ENCODE measurements at regions not wholly inside any gene's neighbourhood (a gene's known extent, or its start where the extent isn't known, plus 50 kb on each side); places are given as distances from the start of the nearest gene placed in this dataset.
"Not testable (repeated sequence)": the region's sequence is repeated elsewhere in the genome, so short reads cannot be mapped to it uniquely, and the experiment has no call there.

GRCh38 chr10:90197766-90198165 is 496.4 kb downstream of the KIF20B start:
- no peak for FAIRE-seq

GRCh38 chr10:90199093-90199492 is 497.7 kb downstream of the KIF20B start:
- FAIRE-seq = no peak

DNA sequence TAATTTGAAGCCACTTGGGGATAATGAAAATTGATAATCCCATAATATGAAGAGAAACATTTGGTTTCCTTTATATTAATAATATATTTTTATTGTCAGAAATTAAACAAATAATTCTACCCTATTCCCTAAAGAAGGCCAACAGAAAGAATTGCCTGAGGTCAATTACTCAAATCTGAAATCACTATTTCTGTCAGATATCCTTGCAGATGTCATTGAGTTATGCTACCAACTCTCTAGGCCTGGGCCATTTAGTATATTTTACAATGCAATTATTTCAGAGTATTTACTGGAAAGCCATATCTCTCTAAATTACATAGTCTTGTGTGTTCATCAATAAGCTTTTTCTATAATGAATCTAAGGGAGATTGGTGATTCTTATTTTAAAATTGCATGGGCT is 498.1 kb downstream of the KIF20B start:
- no peak for FAIRE-seq

GRCh38 chr10:90204131-90204955 is 503.0 kb downstream of the KIF20B start:
- FAIRE-seq = no peak

DNA sequence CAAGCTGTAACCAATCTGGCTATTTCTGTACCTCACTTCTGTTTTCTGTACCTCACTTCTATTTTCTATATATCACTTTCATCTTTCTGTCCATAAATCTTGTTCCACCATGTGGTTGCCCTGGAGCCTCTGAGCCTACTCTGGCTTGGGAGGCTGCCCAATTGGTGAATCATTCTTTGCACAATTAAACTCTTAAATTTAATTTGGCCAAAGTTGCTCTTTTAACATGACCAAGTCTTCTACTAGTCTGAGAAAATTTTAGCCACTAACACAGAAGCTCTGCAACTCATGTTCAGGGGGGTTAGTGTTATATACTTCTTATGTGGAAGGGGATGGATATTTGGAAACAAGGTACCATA is 503.5 kb downstream of the KIF20B start:
- FAIRE-seq = no peak

GRCh38 chr10:90205340-90205739 is 503.9 kb downstream of the KIF20B start:
- FAIRE-seq = no peak

DNA sequence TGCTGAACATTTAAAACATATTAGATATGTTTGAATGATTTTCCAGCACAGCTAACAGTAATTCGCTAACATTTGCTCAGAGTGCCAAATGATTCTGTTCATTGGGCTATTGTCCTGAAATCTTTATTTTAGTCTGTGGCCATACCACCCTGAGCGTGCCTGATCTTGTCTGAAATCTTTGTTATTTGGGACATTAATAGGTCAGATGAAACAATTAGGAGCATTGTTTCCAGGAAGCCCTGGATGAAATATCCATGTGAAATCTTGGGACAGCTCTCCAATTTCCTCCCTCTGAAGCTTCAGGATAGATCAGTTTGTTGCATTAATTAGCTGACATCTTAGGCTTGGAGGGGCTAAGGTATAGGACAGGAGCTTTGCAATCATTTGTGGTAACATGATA is 512.0 kb downstream of the KIF20B start:
- FAIRE-seq = no peak

GRCh38 chr10:90218846-90219245 is 517.5 kb downstream of the KIF20B start:
- no peak for FAIRE-seq

DNA sequence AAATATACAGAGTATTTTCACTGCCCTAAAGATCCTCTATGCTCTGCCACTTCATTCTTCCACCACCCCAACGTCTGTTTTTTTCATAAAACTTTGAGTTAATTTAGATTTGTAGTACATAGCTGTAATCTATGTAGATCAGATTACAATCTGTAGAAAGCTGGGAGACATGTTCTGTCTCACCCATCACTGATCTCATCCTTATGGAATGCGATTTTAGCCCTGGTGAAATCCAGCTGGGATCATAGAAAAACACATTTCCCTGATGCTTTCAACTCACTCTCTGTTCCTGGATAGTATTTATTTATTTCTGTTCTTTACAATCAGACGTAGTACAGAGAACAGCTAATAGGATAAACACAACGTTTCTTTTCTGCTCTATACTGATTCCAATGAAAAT is 521.0 kb downstream of the KIF20B start:
- no peak for FAIRE-seq

- no peak for FAIRE-seq
These were observed 521.5 kb downstream of the KIF20B start for GRCh38 chr10:90222939-90223338.

DNA sequence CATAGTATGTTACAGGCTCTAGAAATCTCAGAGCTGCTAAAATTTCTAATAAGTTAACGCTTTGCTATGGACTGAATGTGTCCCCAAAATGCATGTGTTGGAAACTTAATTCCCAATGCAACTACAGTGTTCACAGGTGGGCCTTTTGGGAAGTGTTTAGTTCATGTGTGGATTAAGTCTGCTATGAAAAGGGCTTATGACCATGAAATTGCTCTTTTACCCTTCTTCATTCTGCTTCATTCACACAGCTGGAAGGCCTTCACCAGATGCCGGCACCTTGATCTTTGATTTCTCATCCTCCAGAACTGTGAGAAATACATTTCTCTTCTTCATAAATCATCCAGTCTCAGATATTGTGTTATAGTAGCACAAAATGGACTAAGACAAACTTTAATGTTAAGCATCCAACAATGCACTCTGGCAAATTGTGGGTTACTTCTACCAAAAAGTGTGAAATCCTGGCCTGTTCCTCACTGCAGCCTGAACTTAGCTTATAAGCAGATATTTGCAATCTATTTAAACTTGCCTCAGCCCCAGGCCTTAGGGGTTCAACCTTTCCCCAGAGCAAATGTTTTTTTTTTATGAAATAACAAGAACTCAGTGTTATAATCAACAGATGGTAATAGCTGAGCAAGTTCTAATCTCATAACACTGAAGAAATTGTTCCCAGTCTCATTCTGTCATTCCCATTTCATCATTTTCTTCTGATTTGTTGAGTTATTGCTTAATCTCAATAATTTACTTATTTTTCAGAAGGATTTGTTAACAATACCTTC is 523.6 kb downstream of the KIF20B start:
- FAIRE-seq = no peak

- no peak for FAIRE-seq
These were observed 525.1 kb downstream of the KIF20B start for GRCh38 chr10:90226517-90226916.

GRCh38 chr10:90227217-90227656 is 525.8 kb downstream of the KIF20B start:
- FAIRE-seq = no peak

GRCh38 chr10:90227786-90228185 is 526.4 kb downstream of the KIF20B start:
- no peak for FAIRE-seq

GRCh38 chr10:90229486-90229885 is 528.1 kb downstream of the KIF20B start:
- FAIRE-seq = no peak

DNA sequence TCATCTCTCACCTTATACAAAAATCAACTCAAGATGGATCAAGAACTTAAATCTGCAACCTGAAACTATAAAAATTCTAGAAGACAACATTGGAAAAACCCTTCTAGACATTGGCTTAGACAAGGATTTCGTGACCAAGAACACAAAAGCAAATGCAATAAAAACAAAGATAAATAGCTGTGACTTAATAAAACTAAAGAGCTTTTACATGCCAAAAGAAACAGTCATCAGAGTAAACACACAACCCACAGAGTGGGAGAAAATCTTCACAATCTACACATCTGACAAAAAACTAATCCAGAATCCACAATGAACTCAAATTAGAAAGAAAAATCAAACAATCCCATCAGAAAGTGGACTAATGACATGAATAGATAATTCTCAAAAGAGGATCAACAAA is 532.4 kb downstream of the KIF20B start:
- FAIRE-seq = not testable (repeated sequence)

DNA sequence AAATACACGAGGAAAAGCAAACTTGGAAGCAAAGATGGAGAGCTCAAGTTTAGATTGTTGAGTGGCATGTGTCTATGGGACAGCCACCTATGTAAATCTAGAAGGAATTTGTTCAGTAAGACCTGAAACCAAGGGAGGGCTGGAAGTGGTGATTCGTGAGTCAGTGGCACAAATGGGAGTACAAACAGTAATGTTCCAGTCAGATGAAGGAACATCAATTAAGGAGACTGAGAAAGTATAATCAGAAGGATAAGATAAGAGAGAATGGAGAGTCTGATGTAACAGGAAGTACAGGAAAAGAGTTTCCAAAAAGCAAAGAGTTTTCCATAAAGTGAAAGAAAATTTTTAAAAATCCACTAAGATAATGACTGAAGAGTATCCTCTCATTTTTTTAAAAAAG is 544.2 kb downstream of the KIF20B start:
- no peak for FAIRE-seq

GRCh38 chr10:90250784-90251183 is 549.4 kb downstream of the KIF20B start:
- FAIRE-seq = not testable (repeated sequence)

DNA sequence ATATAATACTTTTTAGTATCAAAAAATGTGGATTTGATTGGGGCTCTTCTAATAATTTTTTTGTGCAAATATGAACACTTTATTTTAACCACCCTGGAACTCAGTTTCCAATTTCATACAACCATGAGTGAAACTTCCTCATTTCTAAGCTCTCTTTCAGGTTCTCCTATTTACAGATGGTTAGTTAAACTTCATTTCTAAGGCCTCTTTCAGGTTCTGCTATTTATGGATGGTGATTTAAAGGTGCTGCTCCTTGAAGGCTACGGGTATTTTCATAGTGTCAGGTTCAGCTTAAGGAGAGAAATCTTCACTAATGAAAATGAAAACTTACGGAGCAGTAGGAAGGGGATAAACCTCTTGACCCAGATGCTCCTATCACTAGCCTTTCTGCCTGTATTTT is 568.3 kb downstream of the KIF20B start:
- FAIRE-seq = no peak

DNA sequence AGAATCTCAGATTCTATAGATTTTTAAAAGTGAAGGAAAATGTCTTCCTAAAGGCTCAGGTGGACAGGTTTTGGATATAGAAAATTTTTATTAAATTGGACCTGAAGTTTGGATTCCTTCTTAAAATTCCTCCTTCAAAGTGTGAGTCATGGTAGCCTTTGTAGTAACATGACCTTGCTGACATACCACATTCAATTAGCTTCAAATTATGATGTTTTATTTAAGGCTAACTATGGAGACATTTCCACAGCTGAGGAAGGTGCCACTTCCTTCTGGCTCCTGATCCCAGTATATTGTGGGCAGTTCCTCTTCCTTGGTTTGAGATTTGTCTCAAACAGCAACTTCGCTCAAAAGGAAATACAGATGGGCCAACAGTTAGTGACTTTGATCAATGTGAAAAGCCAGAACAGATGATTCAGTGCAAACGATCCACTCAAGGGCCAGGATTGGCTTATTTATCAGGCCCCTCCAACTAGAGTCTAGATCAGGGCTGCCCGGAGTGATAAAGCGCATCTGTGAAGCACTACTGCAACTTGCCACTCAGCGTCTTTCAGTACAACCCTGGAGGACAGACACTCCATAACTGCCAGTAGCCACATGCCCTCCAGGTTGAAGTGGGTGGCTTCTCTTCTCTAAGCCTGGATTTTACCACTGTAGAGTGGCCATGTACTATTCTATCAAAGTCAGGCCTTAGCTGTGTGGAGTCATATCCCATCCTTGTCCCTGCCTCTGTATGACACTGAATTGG is 573.5 kb downstream of the KIF20B start:
- FAIRE-seq = no peak

DNA sequence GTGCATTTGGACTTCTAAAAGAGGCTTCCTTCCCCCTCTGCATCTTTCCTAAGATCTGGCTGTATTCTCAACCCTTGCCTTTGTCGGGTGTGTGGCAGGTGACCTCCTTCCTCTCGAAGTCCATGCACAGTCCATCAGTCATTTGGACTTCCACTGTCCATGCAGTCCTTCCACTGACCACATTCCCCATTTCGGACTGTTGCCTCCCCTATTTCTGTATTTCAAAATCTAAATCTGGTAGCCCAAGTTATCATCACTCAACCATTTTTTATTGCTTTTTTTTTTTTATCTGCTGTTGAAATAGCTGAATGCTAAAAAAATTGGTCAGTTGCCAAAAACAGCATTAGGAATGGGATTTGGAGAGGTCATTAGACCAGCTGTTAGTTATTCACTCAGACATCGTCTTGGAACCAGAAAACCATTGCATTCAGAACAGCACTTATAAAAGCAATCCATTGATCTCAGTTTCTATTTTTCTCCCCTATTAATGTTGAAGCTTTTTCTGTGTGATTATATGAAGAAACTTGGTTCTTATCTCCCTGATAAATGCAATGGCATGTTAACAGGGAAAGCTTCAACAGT is 575.6 kb downstream of the KIF20B start:
- FAIRE-seq = no peak

- FAIRE-seq = no peak
These were observed 571.4 kb downstream of the HTR7 start for GRCh38 chr10:90286406-90286805.

DNA sequence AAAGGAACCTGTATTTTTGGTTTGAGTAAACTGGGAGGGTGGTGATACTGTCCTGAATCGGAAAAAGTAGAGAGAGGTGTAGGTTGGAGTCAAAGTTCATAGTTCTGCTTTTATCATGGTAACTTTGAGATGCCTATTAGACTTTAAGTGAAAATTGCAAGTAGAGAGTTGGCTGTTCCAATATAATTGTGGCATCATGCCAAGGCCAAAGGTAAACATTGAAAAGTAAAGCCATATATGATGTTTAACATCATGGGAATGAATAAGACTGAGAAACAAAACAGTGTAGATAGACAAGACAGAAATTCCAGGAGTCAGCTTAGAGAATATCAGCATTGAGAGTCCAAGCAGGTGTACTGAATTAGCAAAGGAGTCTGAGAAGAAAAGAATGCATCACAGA is 570.9 kb downstream of the HTR7 start:
- FAIRE-seq = no peak

Measured in A204.1 (cell line).